ENCODE measurements at regions not wholly inside any gene's neighbourhood (a gene's known extent, or its start where the extent isn't known, plus 50 kb on each side); places are given as distances from the start of the nearest gene placed in this dataset.

GRCh38 chr16:7085776-7086175, 246.9 kb upstream of the RBFOX1 start:
- POLR2A ChIA-PET, result no interaction called here
- ATAC-seq (no peak), DNase-seq (no peak)
- Mint-ChIP-seq H3K4me3 (no peak overlapping the region), H3K9me3 (peaks cover 0 to 17% (median 7%) of the 10 kb centered on the region in 9 donors), H3K4me1 (no peaks in the 10 kb centered on the region), H3K27ac (no peak overlapping the region), H3K36me3 (no peaks in the 10 kb centered on the region), H3K27me3 (peaks cover 0 to 13% (median 0%) of the 10 kb centered on the region in 5 donors)

GRCh38 chr16:7083096-7083495, 249.5 kb upstream of the RBFOX1 start:
- H3K4me1 Mint-ChIP-seq, result no peaks in the 10 kb centered on the region
- H3K9me3 Mint-ChIP-seq, result peaks cover 0 to 22% (median 6%) of the 10 kb centered on the region in 9 donors
- ATAC-seq, result no peak
- H3K4me3 Mint-ChIP-seq, result no peak overlapping the region
- no peak overlapping the region for H3K27ac Mint-ChIP-seq
- no peak for DNase-seq
- H3K27me3 Mint-ChIP-seq, result peaks cover 0 to 13% (median 0%) of the 10 kb centered on the region in 5 donors
- POLR2A ChIA-PET, result no interaction called here
- no peaks in the 10 kb centered on the region for H3K36me3 Mint-ChIP-seq

- no peak overlapping the region for H3K4me3 Mint-ChIP-seq
- DNase-seq, result no peak
- peaks cover 6 to 29% (median 13%) of the 10 kb centered on the region in 9 donors for H3K9me3 Mint-ChIP-seq
- peaks cover 0 to 1% (median 0%) of the 10 kb centered on the region in 5 donors for H3K27me3 Mint-ChIP-seq
- H3K4me1 Mint-ChIP-seq, result no peaks in the 10 kb centered on the region
- no peak overlapping the region for H3K27ac Mint-ChIP-seq
- ATAC-seq, result no peak
- H3K36me3 Mint-ChIP-seq, result peaks cover 0 to 5% (median 0%) of the 10 kb centered on the region in 3 donors
- POLR2A ChIA-PET, result no interaction called here
Measured at GRCh38 chr16:7077636-7078035, 255.0 kb upstream of the RBFOX1 start.

- ATAC-seq, result no peak
- Mint-ChIP-seq H3K36me3 (peaks cover 0 to 8% (median 0%) of the 10 kb centered on the region in 3 donors), H3K4me1 (no peaks in the 10 kb centered on the region), H3K27me3 (no peaks in the 10 kb centered on the region), H3K9me3 (peaks cover 6 to 35% (median 15%) of the 10 kb centered on the region in 9 donors), H3K4me3 (no peak overlapping the region), H3K27ac (no peak overlapping the region)
- POLR2A ChIA-PET, result no interaction called here
- no peak for DNase-seq
Measured at GRCh38 chr16:7074715-7075114, 257.9 kb upstream of the RBFOX1 start.

- DNase-seq, result no peak
- H3K36me3 Mint-ChIP-seq, result no peaks in the 10 kb centered on the region
Measured at GRCh38 chr16:7057458-7057857, 275.2 kb upstream of the RBFOX1 start.

GRCh38 chr16:7055443-7055842, 277.2 kb upstream of the RBFOX1 start:
- DNase-seq (no peak), ATAC-seq (no peak)
- Mint-ChIP-seq H3K27me3 (no peaks in the 10 kb centered on the region), H3K4me3 (no peak overlapping the region), H3K9me3 (peaks cover 0 to 22% (median 6%) of the 10 kb centered on the region in 9 donors), H3K36me3 (no peaks in the 10 kb centered on the region), H3K4me1 (no peaks in the 10 kb centered on the region), H3K27ac (no peak overlapping the region)
- POLR2A ChIA-PET, result no interaction called here

More at GRCh38 chr16:7057458-7057857, 275.2 kb upstream of the RBFOX1 start:
- Mint-ChIP-seq H3K27me3 (no peaks in the 10 kb centered on the region), H3K4me3 (no peak overlapping the region), H3K4me1 (no peaks in the 10 kb centered on the region), H3K9me3 (peaks cover 0 to 32% (median 7%) of the 10 kb centered on the region in 9 donors), H3K27ac (no peak overlapping the region)
- POLR2A ChIA-PET, result no interaction called here
- no peak for ATAC-seq

- peaks cover 0 to 7% (median 0%) of the 10 kb centered on the region in 3 donors for H3K36me3 Mint-ChIP-seq
- H3K27ac Mint-ChIP-seq, result peak overlapping the region in 1 of 10 donors; percentile 13
- no peak for DNase-seq
- no peaks in the 10 kb centered on the region for H3K4me1 Mint-ChIP-seq
- H3K4me3 Mint-ChIP-seq, result no peak overlapping the region
- H3K27me3 Mint-ChIP-seq, result no peaks in the 10 kb centered on the region
- ATAC-seq, result no peak
- H3K9me3 Mint-ChIP-seq, result peaks cover 0 to 37% (median 15%) of the 10 kb centered on the region in 9 donors
- POLR2A ChIA-PET, result no interaction called here
Measured at GRCh38 chr16:7051591-7052349, 280.9 kb upstream of the RBFOX1 start.

- DNase-seq, result no peak
- no peak overlapping the region for H3K4me3 Mint-ChIP-seq
- no peaks in the 10 kb centered on the region for H3K4me1 Mint-ChIP-seq
- H3K36me3 Mint-ChIP-seq, result peaks cover 0 to 11% (median 0%) of the 10 kb centered on the region in 3 donors
- no peak overlapping the region for H3K27ac Mint-ChIP-seq
- H3K9me3 Mint-ChIP-seq, result peaks cover 0 to 36% (median 19%) of the 10 kb centered on the region in 9 donors
- POLR2A ChIA-PET, result no interaction called here
- ATAC-seq, result no peak
- H3K27me3 Mint-ChIP-seq, result no peaks in the 10 kb centered on the region
Measured at GRCh38 chr16:7044331-7044730, 288.3 kb upstream of the RBFOX1 start.

GRCh38 chr16:7038475-7038874, 294.2 kb upstream of the RBFOX1 start:
- POLR2A ChIA-PET, result no interaction called here
- ATAC-seq, result no peak
- no peak for DNase-seq
- H3K27me3 Mint-ChIP-seq, result no peaks in the 10 kb centered on the region
- H3K36me3 Mint-ChIP-seq, result peaks cover 0 to 4% (median 0%) of the 10 kb centered on the region in 3 donors
- H3K4me3 Mint-ChIP-seq, result no peak overlapping the region
- no peak overlapping the region for H3K27ac Mint-ChIP-seq
- H3K4me1 Mint-ChIP-seq, result no peaks in the 10 kb centered on the region
- H3K9me3 Mint-ChIP-seq, result peaks cover 0 to 38% (median 10%) of the 10 kb centered on the region in 9 donors

GRCh38 chr16:7037495-7037894, 295.1 kb upstream of the RBFOX1 start:
- no peaks in the 10 kb centered on the region for H3K4me1 Mint-ChIP-seq
- no peak overlapping the region for H3K4me3 Mint-ChIP-seq
- ATAC-seq, result no peak
- H3K27me3 Mint-ChIP-seq, result no peaks in the 10 kb centered on the region
- POLR2A ChIA-PET, result no interaction called here
- no peak overlapping the region for H3K27ac Mint-ChIP-seq
- H3K9me3 Mint-ChIP-seq, result peaks cover 0 to 33% (median 6%) of the 10 kb centered on the region in 9 donors
- no peak for DNase-seq
- no peaks in the 10 kb centered on the region for H3K36me3 Mint-ChIP-seq

- Mint-ChIP-seq H3K27me3 (peaks cover 0 to 5% (median 0%) of the 10 kb centered on the region in 5 donors), H3K4me3 (no peak overlapping the region), H3K27ac (no peak overlapping the region), H3K36me3 (peaks cover 0 to 7% (median 0%) of the 10 kb centered on the region in 3 donors), H3K9me3 (peaks cover 0 to 23% (median 10%) of the 10 kb centered on the region in 9 donors), H3K4me1 (no peaks in the 10 kb centered on the region)
- POLR2A ChIA-PET, result no interaction called here
- ATAC-seq (no peak), DNase-seq (no peak)
Measured at GRCh38 chr16:7031031-7031430, 301.6 kb upstream of the RBFOX1 start.

- POLR2A ChIA-PET, result no interaction called here
- peaks cover 0 to 5% (median 0%) of the 10 kb centered on the region in 5 donors for H3K27me3 Mint-ChIP-seq
- H3K9me3 Mint-ChIP-seq, result peaks cover 0 to 22% (median 9%) of the 10 kb centered on the region in 9 donors
Measured at GRCh38 chr16:7027401-7027800, 305.2 kb upstream of the RBFOX1 start.

GRCh38 chr16:7026639-7027038, 306.0 kb upstream of the RBFOX1 start:
- POLR2A ChIA-PET, result no interaction called here
- no peak for DNase-seq
- peaks cover 0 to 12% (median 0%) of the 10 kb centered on the region in 3 donors for H3K36me3 Mint-ChIP-seq
- H3K4me3 Mint-ChIP-seq, result no peak overlapping the region
- H3K9me3 Mint-ChIP-seq, result peaks cover 0 to 22% (median 9%) of the 10 kb centered on the region in 9 donors
- ATAC-seq, result no peak
- H3K4me1 Mint-ChIP-seq, result no peaks in the 10 kb centered on the region
- peak overlapping the region in 1 of 10 donors; percentile 11 for H3K27ac Mint-ChIP-seq
- peaks cover 0 to 5% (median 0%) of the 10 kb centered on the region in 5 donors for H3K27me3 Mint-ChIP-seq

More at GRCh38 chr16:7027401-7027800, 305.2 kb upstream of the RBFOX1 start:
- H3K27ac Mint-ChIP-seq, result no peak overlapping the region
- DNase-seq (no peak), ATAC-seq (no peak)
- peaks cover 0 to 12% (median 0%) of the 10 kb centered on the region in 3 donors for H3K36me3 Mint-ChIP-seq
- H3K4me1 Mint-ChIP-seq, result no peaks in the 10 kb centered on the region
- no peak overlapping the region for H3K4me3 Mint-ChIP-seq

Data from naive thymus-derived CD8-positive, alpha-beta T cell (primary cell).